Type B pancreatic cell (in vitro differentiated cells): ENCODE measurements at regions not wholly inside any gene's neighbourhood (a gene's known extent, or its start where the extent isn't known, plus 50 kb on each side); places are given as distances from the start of the nearest gene placed in this dataset.

Experiments used
- DNase-seq: peaks from one replicate; pipeline ENCODE4 v3.0.0; 2021; ENCODE audit warnings: mixed read lengths; ENCODE audit not compliant: unreplicated experiment; ENCODE audit errors: extremely low spot score
- H3K27ac Mint-ChIP-seq: 2 replicates; pipeline ENCODE4 v1.8.0; 2021; ENCODE audit warnings: mild to moderate bottlenecking, mixed read lengths
- H3K27me3 Mint-ChIP-seq: 2 replicates; pipeline ENCODE4 v1.8.0; 2021; ENCODE audit warnings: mixed read lengths
- H3K36me3 Mint-ChIP-seq: 2 replicates; pipeline ENCODE4 v1.8.0; 2021; ENCODE audit warnings: mixed read lengths
- H3K4me1 Mint-ChIP-seq: one replicate; pipeline ENCODE4 v1.8.0; 2021; ENCODE audit warnings: mixed read lengths; ENCODE audit not compliant: unreplicated experiment
- H3K4me3 Mint-ChIP-seq: 2 replicates; pipeline ENCODE4 v1.8.0; 2021; ENCODE audit warnings: mild to moderate bottlenecking, mixed read lengths
- H3K9me3 Mint-ChIP-seq: 2 replicates; pipeline ENCODE4 v1.8.0; 2021; ENCODE audit warnings: mixed read lengths
- TF ChIP-seq, protein P1 (sequence below): fragments of 200-600 bp; sonication (generic); conservative IDR thresholded peaks from 2 replicates; pipeline ENCODE4 v1.5.0; 2021; ENCODE audit warnings: antibody characterized with exemption, mild to moderate bottlenecking

GRCh38 chr2:207463433-207463832 is 66.3 kb upstream of the CREB1 start:
- Mint-ChIP-seq H3K27me3 (no peaks in the 10 kb centered on the region), H3K9me3 (no peaks in the 10 kb centered on the region)

DNA sequence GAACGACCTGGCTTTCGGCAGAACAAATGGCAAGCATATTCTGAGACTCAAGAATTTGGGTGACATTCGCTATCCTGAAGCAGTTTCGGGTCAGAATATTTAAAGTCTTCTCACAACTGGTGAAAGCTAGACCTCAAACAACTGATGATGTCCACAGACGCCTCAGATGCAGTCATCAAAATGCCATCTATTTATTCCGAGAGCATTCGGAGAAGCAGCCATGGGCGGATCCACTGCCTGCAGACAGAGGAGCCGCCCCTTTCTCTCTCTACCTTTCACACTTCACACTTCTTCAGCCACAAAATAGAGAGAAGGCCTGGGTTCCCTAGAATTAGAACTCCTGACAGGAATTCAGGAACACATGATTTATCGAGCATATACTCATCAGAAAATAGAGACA is 65.8 kb upstream of the CREB1 start:
- TF ChIP-seq, protein P1, sequence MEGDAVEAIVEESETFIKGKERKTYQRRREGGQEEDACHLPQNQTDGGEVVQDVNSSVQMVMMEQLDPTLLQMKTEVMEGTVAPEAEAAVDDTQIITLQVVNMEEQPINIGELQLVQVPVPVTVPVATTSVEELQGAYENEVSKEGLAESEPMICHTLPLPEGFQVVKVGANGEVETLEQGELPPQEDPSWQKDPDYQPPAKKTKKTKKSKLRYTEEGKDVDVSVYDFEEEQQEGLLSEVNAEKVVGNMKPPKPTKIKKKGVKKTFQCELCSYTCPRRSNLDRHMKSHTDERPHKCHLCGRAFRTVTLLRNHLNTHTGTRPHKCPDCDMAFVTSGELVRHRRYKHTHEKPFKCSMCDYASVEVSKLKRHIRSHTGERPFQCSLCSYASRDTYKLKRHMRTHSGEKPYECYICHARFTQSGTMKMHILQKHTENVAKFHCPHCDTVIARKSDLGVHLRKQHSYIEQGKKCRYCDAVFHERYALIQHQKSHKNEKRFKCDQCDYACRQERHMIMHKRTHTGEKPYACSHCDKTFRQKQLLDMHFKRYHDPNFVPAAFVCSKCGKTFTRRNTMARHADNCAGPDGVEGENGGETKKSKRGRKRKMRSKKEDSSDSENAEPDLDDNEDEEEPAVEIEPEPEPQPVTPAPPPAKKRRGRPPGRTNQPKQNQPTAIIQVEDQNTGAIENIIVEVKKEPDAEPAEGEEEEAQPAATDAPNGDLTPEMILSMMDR, result no peak
- no peak for DNase-seq
- no peak overlapping the region for H3K27ac Mint-ChIP-seq
- H3K36me3 Mint-ChIP-seq, result no peaks in the 10 kb centered on the region
- no peaks in the 10 kb centered on the region for H3K27me3 Mint-ChIP-seq
- H3K9me3 Mint-ChIP-seq, result no peaks in the 10 kb centered on the region
- H3K4me3 Mint-ChIP-seq, result no peak overlapping the region
- peaks cover 10% of the 10 kb centered on the region for H3K4me1 Mint-ChIP-seq

More at GRCh38 chr2:207463433-207463832, 66.3 kb upstream of the CREB1 start:
- Mint-ChIP-seq H3K4me3 (no peak overlapping the region), H3K27ac (no peak overlapping the region), H3K36me3 (no peaks in the 10 kb centered on the region), H3K4me1 (peaks cover 10% of the 10 kb centered on the region)
- TF ChIP-seq, protein P1, result no peak
- DNase-seq, result no peak

DNA sequence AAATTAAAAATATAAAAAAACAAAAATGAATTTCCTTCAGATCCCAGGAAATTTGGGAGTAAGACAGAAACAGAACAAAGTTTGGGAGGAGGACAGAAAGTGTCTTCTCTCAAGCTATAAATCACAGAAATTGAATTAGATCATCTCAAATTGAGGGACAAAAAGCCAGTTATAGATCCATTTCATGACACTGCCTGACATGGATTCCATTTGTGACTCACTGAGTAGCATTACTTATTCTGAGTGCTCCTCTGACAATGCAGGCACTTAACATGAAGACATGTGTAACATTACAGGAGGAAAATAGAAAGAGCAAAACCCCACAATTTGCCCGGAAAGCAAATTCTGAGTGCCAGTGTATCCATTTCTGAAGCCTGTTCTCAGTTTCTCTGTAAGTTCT is 63.9 kb upstream of the CREB1 start:
- H3K36me3 Mint-ChIP-seq, result no peaks in the 10 kb centered on the region
- H3K9me3 Mint-ChIP-seq, result no peaks in the 10 kb centered on the region
- H3K27ac Mint-ChIP-seq, result no peak overlapping the region
- H3K4me1 Mint-ChIP-seq, result peaks cover 19% of the 10 kb centered on the region
- no peaks in the 10 kb centered on the region for H3K27me3 Mint-ChIP-seq
- no peak for DNase-seq
- TF ChIP-seq, protein P1, result no peak
- H3K4me3 Mint-ChIP-seq, result no peak overlapping the region

GRCh38 chr2:207467716-207468347 is 61.9 kb upstream of the CREB1 start:
- no peak overlapping the region for H3K27ac Mint-ChIP-seq
- no peak overlapping the region for H3K4me3 Mint-ChIP-seq
- peaks cover 32% of the 10 kb centered on the region for H3K4me1 Mint-ChIP-seq
- DNase-seq, result no peak
- TF ChIP-seq, protein P1, result no peak
- H3K9me3 Mint-ChIP-seq, result no peaks in the 10 kb centered on the region
- H3K27me3 Mint-ChIP-seq, result no peaks in the 10 kb centered on the region
- H3K36me3 Mint-ChIP-seq, result no peaks in the 10 kb centered on the region

GRCh38 chr2:207468488-207468887 is 61.3 kb upstream of the CREB1 start:
- H3K36me3 Mint-ChIP-seq, result no peaks in the 10 kb centered on the region
- H3K27me3 Mint-ChIP-seq, result no peaks in the 10 kb centered on the region
- peaks cover 37% of the 10 kb centered on the region for H3K4me1 Mint-ChIP-seq
- H3K4me3 Mint-ChIP-seq, result no peak overlapping the region
- no peak overlapping the region for H3K27ac Mint-ChIP-seq
- no peak for DNase-seq
- TF ChIP-seq, protein P1, result no peak
- H3K9me3 Mint-ChIP-seq, result no peaks in the 10 kb centered on the region
